GF-D8 (cell line): ENCODE measurements at regions not wholly inside any gene's neighbourhood (a gene's known extent, or its start where the extent isn't known, plus 50 kb on each side); places are given as distances from the start of the nearest gene placed in this dataset.

Source experiments
- DNase-seq: peaks from one replicate; lab custom pipeline; 2025; lab: John Stamatoyannopoulos, UW

- DNase-seq: no peak
These were observed 752.8 kb upstream of the CELF4 start for GRCh38 chr18:38318416-38318815.

GRCh38 chr18:38313831-38314230 lies 748.2 kb upstream of the CELF4 start:
- DNase-seq: no peak

- no peak for DNase-seq
These were observed 746.9 kb upstream of the CELF4 start for GRCh38 chr18:38312532-38312931.

- no peak for DNase-seq
These were observed 745.3 kb upstream of the CELF4 start for GRCh38 chr18:38310936-38311335.

GRCh38 chr18:38307914-38308313 lies 742.3 kb upstream of the CELF4 start:
- no peak for DNase-seq

GRCh38 chr18:38305961-38306360 lies 740.4 kb upstream of the CELF4 start:
- DNase-seq: no peak

GRCh38 chr18:38301621-38302020 lies 736.0 kb upstream of the CELF4 start:
- no peak for DNase-seq

GRCh38 chr18:38297910-38298309 lies 732.3 kb upstream of the CELF4 start:
- DNase-seq: no peak

- no peak for DNase-seq
These were observed 724.6 kb upstream of the CELF4 start for GRCh38 chr18:38290229-38290628.

- no peak for DNase-seq
These were observed 719.4 kb upstream of the CELF4 start for GRCh38 chr18:38284972-38285371.

GRCh38 chr18:38263066-38263465 lies 697.5 kb upstream of the CELF4 start:
- DNase-seq: no peak

- no peak for DNase-seq
These were observed 697.1 kb upstream of the CELF4 start for GRCh38 chr18:38262661-38263060.

- no peak for DNase-seq
These were observed 692.1 kb upstream of the CELF4 start for GRCh38 chr18:38257661-38258060.

GRCh38 chr18:38256366-38256765 lies 690.8 kb upstream of the CELF4 start:
- no peak for DNase-seq

- no peak for DNase-seq
These were observed 685.4 kb upstream of the CELF4 start for GRCh38 chr18:38250971-38251370.

GRCh38 chr18:38244480-38244879 lies 678.9 kb upstream of the CELF4 start:
- DNase-seq: no peak

GRCh38 chr18:38243291-38243690 lies 677.7 kb upstream of the CELF4 start:
- DNase-seq: no peak

- DNase-seq: no peak
These were observed 676.1 kb upstream of the CELF4 start for GRCh38 chr18:38241736-38242135.

- no peak for DNase-seq
These were observed 675.6 kb upstream of the CELF4 start for GRCh38 chr18:38241216-38241615.

GRCh38 chr18:38239606-38240005 lies 674.0 kb upstream of the CELF4 start:
- DNase-seq: no peak

- no peak for DNase-seq
These were observed 672.2 kb upstream of the CELF4 start for GRCh38 chr18:38237796-38238195.

GRCh38 chr18:38221476-38222100 lies 656.0 kb upstream of the CELF4 start:
- DNase-seq: no peak

GRCh38 chr18:38198956-38199355 lies 633.4 kb upstream of the CELF4 start:
- no peak for DNase-seq

GRCh38 chr18:38198526-38198925 lies 632.9 kb upstream of the CELF4 start:
- no peak for DNase-seq

- no peak for DNase-seq
These were observed 620.9 kb upstream of the CELF4 start for GRCh38 chr18:38186491-38186890.
